Neural cell (in vitro differentiated cells): ENCODE measurements at regions not wholly inside any gene's neighbourhood (a gene's known extent, or its start where the extent isn't known, plus 50 kb on each side); places are given as distances from the start of the nearest gene placed in this dataset.

Experiments
- H2AFZ ChIP-seq: fragments of 200-600, 300-800 bp; sonication (generic), shearing (Covaris generic); 2 replicates; pipeline ENCODE4 v1.6.0; 2014; ENCODE audit warnings: low read depth, mild to moderate bottlenecking, antibody characterized with exemption, low read length, moderate library complexity
- H3F3A ChIP-seq: fragments of 200-600 bp; shearing (Covaris generic); 2 replicates; pipeline ENCODE4 v1.6.1; 2016; ENCODE audit warnings: mild to moderate bottlenecking, moderate library complexity, mixed read lengths, antibody characterized with exemption, low read length; ENCODE audit not compliant: insufficient read depth, poor library complexity, severe bottlenecking
- H3K27ac ChIP-seq: fragments of 200-600, 300-800 bp; sonication (generic), shearing (Covaris generic); 2 replicates; pipeline ENCODE4 v1.5.1; 2014; ENCODE audit warnings: mild to moderate bottlenecking, low read length, moderate library complexity
- H3K27me3 ChIP-seq: fragments of 300-800, 200-600 bp; sonication (generic), shearing (Covaris generic); 2 replicates; pipeline ENCODE4 v1.6.0; 2014; ENCODE audit warnings: mild to moderate bottlenecking, low read depth, low read length, moderate library complexity; ENCODE audit not compliant: insufficient read depth
- H3K36me3 ChIP-seq: fragments of 300-800, 200-600 bp; sonication (generic), shearing (Covaris generic); 2 replicates; pipeline ENCODE4 v1.5.1; 2014; ENCODE audit warnings: mild to moderate bottlenecking, antibody characterized with exemption, low read length, moderate library complexity; ENCODE audit not compliant: insufficient read depth
- H3K4me2 ChIP-seq: fragments of 300-800, 200-600 bp; sonication (generic), shearing (Covaris generic); 2 replicates; pipeline ENCODE4 v1.6.0; 2014; ENCODE audit warnings: mild to moderate bottlenecking, low read length
- H3K4me3 ChIP-seq: fragments of 300-800, 200-600 bp; sonication (generic), shearing (Covaris generic); 2 replicates; pipeline ENCODE4 v1.5.1; 2014; ENCODE audit warnings: mild to moderate bottlenecking, low read length, moderate library complexity
- H3K79me2 ChIP-seq: fragments of 200-600 bp; shearing (Covaris generic); replicated peaks from 2 replicates; pipeline ENCODE4 v1.6.0; 2014; ENCODE audit warnings: mild to moderate bottlenecking, low read length, moderate library complexity; ENCODE audit not compliant: insufficient read depth
- H3K9ac ChIP-seq: fragments of 300-800, 200-600 bp; sonication (generic), shearing (Covaris generic); 2 replicates; pipeline ENCODE4 v1.6.1; 2016; ENCODE audit warnings: mild to moderate bottlenecking, low read length, mixed read lengths
- H3K9me2 ChIP-seq: fragments of 200-600 bp; shearing (Covaris generic); 2 replicates; pipeline ENCODE4 v1.6.1; 2016; ENCODE audit warnings: mild to moderate bottlenecking, low read length, mixed read lengths; ENCODE audit not compliant: insufficient read depth
- H3K9me3 ChIP-seq: fragments of 200-600, 300-800 bp; sonication (generic), shearing (Covaris generic); 2 replicates; pipeline ENCODE4 v1.6.1; 2016; ENCODE audit warnings: mild to moderate bottlenecking, mixed run types, low read length, moderate library complexity, mixed read lengths
- H4K20me1 ChIP-seq: fragments of 200-600 bp; shearing (Covaris generic); 2 replicates; pipeline ENCODE4 v1.6.1; 2016; ENCODE audit warnings: mild to moderate bottlenecking, mixed run types; ENCODE audit not compliant: insufficient read depth
- EP300 ChIP-seq: fragments of 450-650 bp; conservative IDR thresholded peaks from 2 replicates; pipeline ENCODE4 v1.6.1; 2014; ENCODE audit warnings: antibody characterized with exemption, mild to moderate bottlenecking, moderate library complexity; ENCODE audit not compliant: poor library complexity, severe bottlenecking
- EZH2 ChIP-seq: fragments of 200-600, 300-800 bp; shearing (Covaris generic), sonication (generic); IDR thresholded peaks from 2 replicates; pipeline ENCODE4 v1.6.1; 2014; ENCODE audit warnings: antibody characterized with exemption, low read length, borderline replicate concordance, mild to moderate bottlenecking; ENCODE audit not compliant: insufficient read depth, poor library complexity, severe bottlenecking
- MXI1 ChIP-seq: fragments of 450-650 bp; conservative IDR thresholded peaks from 2 replicates; pipeline ENCODE4 v1.6.1; 2014; ENCODE audit warnings: antibody characterized with exemption, mild to moderate bottlenecking; ENCODE audit not compliant: poor library complexity, severe bottlenecking
- POLR2AphosphoS5 ChIP-seq: IDR thresholded peaks from 2 replicates; pipeline ENCODE4 v1.6.1; 2012
- RAD21 ChIP-seq: fragments of 450-650 bp; conservative IDR thresholded peaks from 2 replicates; pipeline ENCODE4 v1.6.1; 2014; ENCODE audit warnings: antibody characterized with exemption, mild to moderate bottlenecking, moderate library complexity
- REST ChIP-seq: IDR thresholded peaks from 2 replicates; pipeline ENCODE4 v1.6.1; 2012; ENCODE audit warnings: borderline replicate concordance
- SMC3 ChIP-seq: fragments of 450-650 bp; conservative IDR thresholded peaks from 2 replicates; pipeline ENCODE4 v1.6.1; 2014; ENCODE audit warnings: antibody characterized with exemption, mild to moderate bottlenecking, moderate library complexity; ENCODE audit not compliant: poor library complexity
- TAF1 ChIP-seq: IDR thresholded peaks from 2 replicates; pipeline ENCODE4 v1.6.1; 2012; ENCODE audit warnings: low read depth
- TF ChIP-seq, protein P1 (sequence below): fragments of 450-650 bp; IDR thresholded peaks from 2 replicates; pipeline ENCODE4 v1.5.1; 2014; ENCODE audit warnings: antibody characterized with exemption, mild to moderate bottlenecking, moderate library complexity; ENCODE audit not compliant: poor library complexity, severe bottlenecking

GRCh38 chr2:116922414-116922813 is 892.1 kb upstream of the DDX18 start:
- TF ChIP-seq SMC3 (no peak), REST (no peak), MXI1 (no peak), EP300 (no peak), POLR2AphosphoS5 (no peak), RAD21 (no peak), EZH2 (no peak), TAF1 (no peak)
- TF ChIP-seq, protein P1, sequence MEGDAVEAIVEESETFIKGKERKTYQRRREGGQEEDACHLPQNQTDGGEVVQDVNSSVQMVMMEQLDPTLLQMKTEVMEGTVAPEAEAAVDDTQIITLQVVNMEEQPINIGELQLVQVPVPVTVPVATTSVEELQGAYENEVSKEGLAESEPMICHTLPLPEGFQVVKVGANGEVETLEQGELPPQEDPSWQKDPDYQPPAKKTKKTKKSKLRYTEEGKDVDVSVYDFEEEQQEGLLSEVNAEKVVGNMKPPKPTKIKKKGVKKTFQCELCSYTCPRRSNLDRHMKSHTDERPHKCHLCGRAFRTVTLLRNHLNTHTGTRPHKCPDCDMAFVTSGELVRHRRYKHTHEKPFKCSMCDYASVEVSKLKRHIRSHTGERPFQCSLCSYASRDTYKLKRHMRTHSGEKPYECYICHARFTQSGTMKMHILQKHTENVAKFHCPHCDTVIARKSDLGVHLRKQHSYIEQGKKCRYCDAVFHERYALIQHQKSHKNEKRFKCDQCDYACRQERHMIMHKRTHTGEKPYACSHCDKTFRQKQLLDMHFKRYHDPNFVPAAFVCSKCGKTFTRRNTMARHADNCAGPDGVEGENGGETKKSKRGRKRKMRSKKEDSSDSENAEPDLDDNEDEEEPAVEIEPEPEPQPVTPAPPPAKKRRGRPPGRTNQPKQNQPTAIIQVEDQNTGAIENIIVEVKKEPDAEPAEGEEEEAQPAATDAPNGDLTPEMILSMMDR = no peak
- Histone ChIP-seq H4K20me1 (no peaks in the 10 kb centered on the region), H3F3A (no peaks in the 10 kb centered on the region), H3K9me2 (no peaks in the 10 kb centered on the region), H2AFZ (no peak overlapping the region), H3K27ac (no peak overlapping the region), H3K36me3 (no peaks in the 10 kb centered on the region), H3K4me3 (no peak overlapping the region), H3K4me2 (no peak overlapping the region), H3K9me3 (no peaks in the 10 kb centered on the region), H3K79me2 (no peaks in the 10 kb centered on the region), H3K9ac (no peak overlapping the region), H3K27me3 (no peaks in the 10 kb centered on the region)

GRCh38 chr2:116924509-116924908 is 890.0 kb upstream of the DDX18 start:
- H3K9me3 ChIP-seq = no peaks in the 10 kb centered on the region
- no peak overlapping the region for H3K27ac ChIP-seq

More at GRCh38 chr2:116924509-116924908, 890.0 kb upstream of the DDX18 start:
- Histone ChIP-seq H3K4me2 (no peak overlapping the region), H3K9me2 (no peaks in the 10 kb centered on the region), H3K36me3 (no peaks in the 10 kb centered on the region), H3F3A (no peaks in the 10 kb centered on the region), H3K27me3 (no peaks in the 10 kb centered on the region), H3K9ac (no peak overlapping the region), H3K79me2 (no peaks in the 10 kb centered on the region), H2AFZ (no peak overlapping the region), H4K20me1 (no peaks in the 10 kb centered on the region), H3K4me3 (no peak overlapping the region)
- no peak for TF ChIP-seq EZH2
- TF ChIP-seq TAF1 = no peak
- TF ChIP-seq EP300 = no peak
- no peak for TF ChIP-seq SMC3
- TF ChIP-seq POLR2AphosphoS5 = no peak
- no peak for TF ChIP-seq MXI1
- no peak for TF ChIP-seq REST
- TF ChIP-seq, protein P1 = no peak
- TF ChIP-seq RAD21 = no peak
